ENCODE measurements at regions not wholly inside any gene's neighbourhood (a gene's known extent, or its start where the extent isn't known, plus 50 kb on each side); places are given as distances from the start of the nearest gene placed in this dataset.

GRCh38 chr7:159253657-159254056 is 109.0 kb upstream of the VIPR2 start:
- TF ChIP-seq POLR2AphosphoS5 (IDR thresholded peaks at IDR 0.05; ENCODE audit: low read depth) = no peak
- TF ChIP-seq SPI1 (IDR thresholded peaks at IDR 0.05; ENCODE audit: borderline replicate concordance, low read depth) = no peak
- TF ChIP-seq GABPA (IDR thresholded peaks at IDR 0.05; ENCODE audit: low read depth) = no peak
- TF ChIP-seq REST (IDR thresholded peaks at IDR 0.05; ENCODE audit: insufficient replicate concordance, low read depth) = no peak
- TF ChIP-seq CTCF (IDR thresholded peaks at IDR 0.05; ENCODE audit: insufficient read depth, low read length) = no peak
- Histone ChIP-seq H3K4me3 (replicated peaks; ENCODE audit: insufficient read depth, low read length) (no peak overlapping the region), H3K27me3 (ENCODE audit: insufficient read depth, poor library complexity, severe bottlenecking) (no peaks in the 10 kb centered on the region), H3K27ac (replicated peaks) (no peak overlapping the region)
- no peak for DNase-seq (ENCODE audit: low read depth in 1 of 2, low spot score in 1 of 2)

GRCh38 chr7:159250471-159250870 is 105.8 kb upstream of the VIPR2 start:
- no peak for DNase-seq (ENCODE audit: low read depth in 1 of 2, low spot score in 1 of 2)
- TF ChIP-seq SPI1 (IDR thresholded peaks at IDR 0.05; ENCODE audit: borderline replicate concordance, low read depth) (no peak), POLR2AphosphoS5 (IDR thresholded peaks at IDR 0.05; ENCODE audit: low read depth) (no peak), CTCF (IDR thresholded peaks at IDR 0.05; ENCODE audit: insufficient read depth, low read length) (no peak), GABPA (IDR thresholded peaks at IDR 0.05; ENCODE audit: low read depth) (no peak), REST (IDR thresholded peaks at IDR 0.05; ENCODE audit: insufficient replicate concordance, low read depth) (no peak)

GRCh38 chr7:159249671-159250070 is 105.0 kb upstream of the VIPR2 start:
- Histone ChIP-seq H3K27ac (replicated peaks) (no peak overlapping the region), H3K27me3 (ENCODE audit: insufficient read depth, poor library complexity, severe bottlenecking) (no peaks in the 10 kb centered on the region), H3K4me3 (replicated peaks; ENCODE audit: insufficient read depth, low read length) (no peak overlapping the region)
- no peak for TF ChIP-seq CTCF (IDR thresholded peaks at IDR 0.05; ENCODE audit: insufficient read depth, low read length)
- no peak for TF ChIP-seq GABPA (IDR thresholded peaks at IDR 0.05; ENCODE audit: low read depth)
- no peak for TF ChIP-seq SPI1 (IDR thresholded peaks at IDR 0.05; ENCODE audit: borderline replicate concordance, low read depth)
- no peak for TF ChIP-seq REST (IDR thresholded peaks at IDR 0.05; ENCODE audit: insufficient replicate concordance, low read depth)
- no peak for TF ChIP-seq POLR2AphosphoS5 (IDR thresholded peaks at IDR 0.05; ENCODE audit: low read depth)
- no peak for DNase-seq (ENCODE audit: low read depth in 1 of 2, low spot score in 1 of 2)

More at GRCh38 chr7:159250471-159250870, 105.8 kb upstream of the VIPR2 start:
- Histone ChIP-seq H3K4me3 (replicated peaks; ENCODE audit: insufficient read depth, low read length) (no peak overlapping the region), H3K27me3 (ENCODE audit: insufficient read depth, poor library complexity, severe bottlenecking) (no peaks in the 10 kb centered on the region), H3K27ac (replicated peaks) (no peak overlapping the region)

Data from HL-60 (cell line).